Stimulated activated CD8-positive, alpha-beta memory T cell treated with anti-CD3 and anti-CD28 coated beads, Interleukin-12 subunit alpha, Interleukin-12 subunit beta, amount 100 ng/mL, for 4 hours (primary cell): ENCODE measurements at regions not wholly inside any gene's neighbourhood (a gene's known extent, or its start where the extent isn't known, plus 50 kb on each side); places are given as distances from the start of the nearest gene placed in this dataset.

ENCODE experiments used
- DNase-seq: peaks from one replicate; pipeline ENCODE4 v3.0.0-alpha.2; 2020; ENCODE audit warnings: low read depth

DNA sequence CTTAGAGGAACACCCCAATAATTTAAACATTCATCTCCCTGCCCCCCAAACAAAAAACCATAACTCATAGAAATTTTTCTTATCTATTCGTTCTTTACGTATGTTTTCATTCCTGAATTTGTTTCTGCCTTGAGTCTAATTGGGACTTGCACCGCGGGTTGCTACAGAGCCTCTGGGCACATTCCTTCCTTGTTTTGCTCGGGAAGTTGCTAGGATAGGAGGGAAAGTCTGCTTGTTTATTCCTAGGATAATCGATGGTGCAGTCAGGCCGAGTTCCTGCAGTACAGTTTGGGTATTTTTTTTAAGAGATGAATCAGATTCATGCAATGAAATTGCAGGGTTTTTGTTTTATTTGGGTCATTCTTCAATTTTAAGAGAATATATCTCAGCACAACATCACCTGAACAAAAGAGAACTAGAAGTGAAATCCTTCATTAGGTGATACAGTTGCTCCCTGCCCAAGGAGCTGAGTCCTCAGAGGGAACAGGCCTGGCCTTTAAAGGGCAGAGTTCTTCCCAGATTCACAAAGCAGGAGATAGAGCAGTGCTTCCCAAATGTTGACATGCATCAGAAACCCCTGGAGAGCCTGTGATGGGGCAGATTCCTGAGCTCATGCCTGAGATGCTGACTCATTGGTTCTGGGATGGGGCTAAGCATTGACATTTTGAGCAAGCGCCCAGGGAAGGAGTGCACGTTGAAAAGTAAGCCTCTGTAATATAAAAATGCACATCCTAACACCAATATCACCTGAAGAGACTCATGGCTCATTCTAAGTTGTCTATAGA lies 114.9 kb upstream of the FAM9B start:
- DNase-seq: no peak

DNA sequence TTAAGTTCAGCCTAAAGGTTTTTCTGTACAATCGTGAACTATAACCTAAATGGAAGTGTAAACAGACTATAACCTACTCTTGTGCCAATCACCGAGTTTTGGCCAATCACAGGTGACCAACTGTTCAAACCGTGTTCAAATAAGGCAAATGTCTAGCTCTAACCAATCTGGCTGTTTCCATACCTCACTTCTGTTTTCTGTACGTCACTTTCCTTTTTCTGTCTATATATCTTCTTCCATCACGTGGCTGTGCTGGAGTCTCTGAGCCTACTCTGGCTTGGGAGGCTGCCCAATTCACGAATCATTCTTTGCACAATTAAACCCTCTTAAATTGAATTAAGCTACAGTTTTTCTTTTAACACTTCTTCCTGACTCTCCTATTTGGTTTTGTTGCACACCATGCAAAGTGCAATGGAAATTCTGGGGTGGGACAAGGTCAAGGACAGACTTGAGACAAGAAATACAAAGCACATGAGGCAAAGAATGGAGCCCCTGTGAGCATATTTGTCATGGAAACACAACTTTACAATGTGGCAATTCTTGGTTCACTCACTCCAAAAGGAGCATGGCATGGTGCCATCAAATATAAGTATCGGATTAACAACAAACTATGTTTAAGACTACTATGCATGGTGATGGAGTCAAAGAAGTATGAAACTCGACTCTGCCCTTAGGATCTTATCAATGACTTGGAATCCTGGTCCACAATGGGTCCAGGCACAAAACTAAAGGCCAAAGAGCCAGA lies 115.7 kb upstream of the FAM9B start:
- DNase-seq: no peak

DNA sequence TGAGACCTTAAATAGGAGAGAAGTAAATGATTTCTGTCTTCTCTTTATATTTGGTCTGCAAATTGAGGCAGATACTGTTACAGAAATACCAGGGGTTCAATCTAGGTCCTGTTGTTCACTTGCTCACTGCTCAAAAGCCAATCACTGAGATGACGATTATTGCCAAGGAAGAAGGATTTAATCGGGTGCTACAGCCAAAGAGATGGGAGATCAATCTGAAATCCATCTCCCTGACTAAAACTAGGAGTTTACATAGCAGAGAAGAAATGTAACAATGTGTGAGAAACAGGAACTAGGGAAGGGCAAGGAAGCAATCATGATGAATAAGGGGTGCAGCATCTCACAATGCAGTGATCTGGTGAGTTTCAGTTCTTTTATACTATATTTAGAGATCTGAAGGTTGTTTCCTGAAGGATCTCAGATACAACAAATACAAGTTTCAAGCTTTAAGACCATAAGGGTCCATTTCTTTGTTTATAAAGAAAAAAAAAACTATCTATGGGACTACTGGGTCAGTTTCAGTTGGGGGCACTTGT lies 117.9 kb upstream of the FAM9B start:
- DNase-seq: no peak

DNA sequence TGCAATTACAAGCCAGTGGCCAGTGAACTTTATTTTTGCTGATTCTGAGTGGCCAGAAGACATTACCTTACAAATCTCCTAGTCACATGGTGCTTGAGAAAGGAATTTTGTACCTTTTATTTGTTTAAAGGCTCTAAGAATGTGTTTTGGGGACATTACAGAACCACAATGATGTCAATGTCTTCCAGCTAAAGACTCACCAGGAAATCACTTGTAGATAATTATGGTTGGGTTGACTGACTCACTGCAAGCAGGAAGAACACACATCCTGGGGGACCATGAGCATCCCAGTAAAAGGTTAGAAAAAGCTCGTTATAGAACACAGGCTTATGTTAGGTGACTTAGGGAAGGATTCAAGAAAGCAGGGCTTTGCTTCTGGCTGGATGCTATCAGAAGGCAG lies 119.4 kb upstream of the FAM9B start:
- no peak for DNase-seq

DNA sequence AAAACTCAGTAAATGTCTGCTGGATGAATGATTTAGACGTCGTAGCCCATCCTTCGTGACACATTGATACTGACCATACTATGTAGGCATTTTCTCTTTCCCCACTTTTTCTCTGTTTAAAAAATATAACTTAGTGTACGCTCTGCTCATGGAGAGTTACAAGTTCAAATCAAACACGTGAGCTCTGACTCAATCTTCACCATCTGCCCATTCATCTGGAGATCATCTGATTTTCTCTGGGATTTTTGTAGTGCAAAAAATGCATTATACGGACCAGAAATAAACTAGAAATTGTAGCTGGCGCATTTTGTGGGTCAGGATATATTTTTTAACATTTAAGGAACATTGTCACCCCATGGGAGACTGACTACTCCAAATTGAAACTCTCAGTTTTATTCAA lies 124.7 kb upstream of the FAM9B start:
- no peak for DNase-seq

DNA sequence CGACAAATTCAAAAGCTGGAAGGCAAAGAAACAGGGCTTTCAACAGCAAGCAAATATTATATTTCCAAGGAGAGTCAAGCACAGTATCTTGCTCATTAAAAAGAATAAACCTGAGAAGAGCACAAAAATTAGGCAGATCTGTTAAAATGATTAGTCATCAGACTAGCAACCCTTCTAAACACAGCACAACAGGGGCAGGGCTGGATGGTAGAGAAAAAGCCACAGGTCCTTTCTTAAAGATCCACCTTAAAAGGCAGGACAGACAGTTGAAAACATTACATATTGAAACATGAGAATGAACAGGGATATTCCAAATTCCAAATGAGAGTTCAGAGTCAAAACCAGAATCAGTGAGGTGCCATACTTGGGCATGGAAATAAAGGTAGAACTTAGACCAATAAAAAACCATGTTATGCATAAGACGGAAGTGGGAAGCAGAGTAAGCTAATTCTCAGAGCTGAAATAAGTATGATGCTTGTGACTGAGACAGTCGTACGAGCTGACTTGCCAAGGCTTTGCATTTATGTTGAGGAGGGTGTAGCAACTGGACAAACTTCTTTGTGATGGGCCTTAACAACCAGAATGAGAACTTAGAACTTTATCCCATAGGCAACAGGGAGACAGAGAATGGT lies 126.9 kb upstream of the FAM9B start:
- DNase-seq: no peak

DNA sequence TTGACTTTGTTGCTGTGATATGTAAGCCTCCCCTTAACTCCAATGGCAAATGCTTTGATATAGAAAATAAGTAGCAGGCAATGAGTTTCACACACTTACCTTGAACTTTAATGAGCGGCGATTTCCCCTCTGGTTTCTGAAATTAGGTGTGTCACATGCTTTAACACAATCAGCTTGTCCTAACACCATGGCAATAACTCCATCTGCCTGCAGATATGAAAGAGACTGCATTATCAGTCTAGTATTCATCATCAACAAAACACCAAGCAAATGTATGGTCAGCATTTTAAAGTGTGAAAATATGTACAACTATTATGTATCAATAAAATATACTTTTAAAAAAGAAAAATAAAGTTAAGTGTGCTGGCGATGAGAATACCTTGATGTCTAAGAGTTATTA lies 128.8 kb upstream of the FAM9B start:
- no peak for DNase-seq

DNA sequence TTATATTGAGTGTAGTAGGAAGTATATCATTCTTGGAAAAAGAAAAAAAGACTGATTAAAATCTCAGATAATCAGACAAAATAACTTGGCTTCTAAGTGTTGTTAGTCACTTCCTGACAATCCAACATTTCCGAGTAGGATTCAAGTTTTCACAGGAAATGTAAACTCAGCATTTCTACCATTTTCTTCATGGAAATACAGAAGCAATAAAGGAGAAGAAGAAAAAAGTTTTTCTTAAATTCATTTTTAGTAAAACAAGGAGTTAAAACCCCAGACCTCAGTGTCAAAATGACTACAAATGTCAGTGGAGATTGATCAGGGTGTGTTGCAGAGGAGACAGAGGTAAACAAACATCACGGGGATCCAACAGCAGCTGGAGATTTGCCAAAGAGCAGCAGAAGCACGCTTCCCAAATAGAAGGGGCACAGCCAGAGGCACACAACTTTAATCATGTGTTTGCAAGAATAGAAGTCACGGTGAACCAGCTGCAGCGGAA lies 129.3 kb upstream of the FAM9B start:
- no peak for DNase-seq

DNA sequence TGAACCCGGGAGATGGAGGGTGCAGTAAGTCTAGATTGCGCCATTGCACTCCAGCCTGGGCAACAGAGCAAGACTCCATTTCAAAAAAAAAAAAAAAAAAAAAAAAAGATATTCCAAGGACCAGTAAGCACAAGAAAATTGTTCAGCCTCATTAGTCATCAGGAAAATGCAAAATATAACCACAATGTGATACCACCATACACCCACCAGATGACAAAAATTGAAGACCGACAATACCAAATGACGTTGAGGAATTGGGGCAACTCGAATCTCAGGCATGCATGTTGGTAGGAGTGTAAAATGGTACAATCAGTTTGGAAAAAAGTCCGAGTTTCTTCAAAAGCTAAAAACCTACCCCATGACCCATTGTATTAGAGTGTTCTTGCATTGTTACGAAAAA lies 130.2 kb upstream of the FAM9B start:
- no peak for DNase-seq

DNA sequence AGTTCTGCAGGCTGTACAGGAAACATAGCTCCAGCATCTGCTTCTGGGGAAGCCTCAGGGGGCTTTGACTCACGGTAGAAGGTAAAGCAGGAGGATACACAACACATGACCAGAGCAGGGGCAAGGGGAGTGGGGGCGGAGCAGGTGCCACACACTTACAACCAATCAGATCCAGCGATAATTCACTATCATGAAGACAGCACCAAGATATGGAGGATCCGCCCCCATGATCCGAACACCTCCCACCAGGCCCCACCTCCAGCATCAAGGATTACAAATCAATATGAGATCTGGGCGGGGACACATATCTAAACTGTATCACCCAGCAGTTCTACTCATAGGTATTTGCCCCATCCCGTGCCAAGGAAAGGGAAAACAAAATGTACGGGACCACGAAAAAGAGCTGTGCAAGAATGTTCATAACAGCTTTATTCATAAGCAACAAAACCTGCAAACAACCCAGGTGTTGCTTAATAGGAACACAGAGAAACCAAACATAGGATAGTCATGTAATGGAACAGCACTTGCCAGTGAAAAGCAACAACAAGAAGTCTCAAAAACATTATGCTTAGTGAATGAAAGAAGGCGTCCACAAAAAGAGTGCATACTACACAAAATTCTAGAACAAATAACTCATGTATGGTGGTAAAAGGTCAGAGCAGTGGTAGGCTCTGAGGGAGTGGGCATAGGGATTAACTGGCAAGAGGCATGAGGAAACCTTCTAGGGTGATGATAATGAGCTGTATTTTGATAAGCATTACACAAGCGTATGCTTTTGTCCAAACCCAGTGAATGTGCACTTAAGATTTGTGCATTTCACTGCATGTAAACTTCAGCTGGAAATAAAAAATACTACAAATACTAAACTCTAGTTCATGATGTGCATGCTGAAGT lies 130.9 kb upstream of the FAM9B start:
- DNase-seq: no peak

DNA sequence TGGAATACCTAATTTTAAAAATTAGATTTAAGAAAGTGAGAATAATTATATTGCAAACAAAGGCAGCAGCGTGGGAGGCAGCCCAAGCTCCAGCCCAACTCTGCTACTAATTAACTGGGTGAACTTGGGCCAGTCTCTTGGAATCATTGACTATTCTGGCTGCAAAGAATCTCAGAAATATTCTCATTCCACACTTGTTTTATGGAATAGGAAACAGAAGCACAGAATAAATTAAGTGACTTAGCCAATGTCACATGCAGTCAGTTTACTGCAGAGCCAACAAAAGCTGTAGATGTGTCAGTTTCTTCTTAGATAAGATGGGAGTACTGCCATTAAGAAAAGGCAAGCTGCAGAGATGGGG lies 132.6 kb upstream of the FAM9B start:
- DNase-seq: no peak

DNA sequence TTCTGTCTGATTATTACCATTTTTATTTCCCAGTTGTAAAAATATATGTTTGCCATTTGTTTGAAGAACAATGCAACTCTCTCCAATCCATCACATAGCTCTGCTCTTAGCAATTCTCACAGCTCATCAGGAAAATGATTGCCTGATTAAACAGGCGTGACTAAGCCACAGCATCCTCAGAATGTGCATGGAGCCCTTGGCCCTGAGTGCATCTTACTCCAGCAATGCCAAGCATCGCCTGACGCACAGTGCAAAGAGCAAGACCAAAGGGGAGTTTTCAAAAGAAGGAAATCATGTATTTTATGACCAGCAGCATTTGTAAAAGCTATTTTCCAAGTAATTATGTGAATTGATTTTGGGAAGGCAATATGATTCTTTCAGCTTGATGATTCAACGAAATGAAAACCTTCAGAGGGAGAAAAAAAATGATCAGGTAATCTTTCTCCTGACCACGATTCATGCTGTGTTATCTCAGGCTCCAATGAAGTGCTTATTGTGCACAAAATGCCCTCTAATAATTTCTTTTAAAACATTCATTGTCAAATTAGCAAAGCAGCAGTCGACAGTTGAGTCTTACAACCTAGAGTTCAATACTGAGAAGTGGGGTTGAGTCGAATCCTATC lies 138.0 kb upstream of the FAM9B start:
- no peak for DNase-seq

DNA sequence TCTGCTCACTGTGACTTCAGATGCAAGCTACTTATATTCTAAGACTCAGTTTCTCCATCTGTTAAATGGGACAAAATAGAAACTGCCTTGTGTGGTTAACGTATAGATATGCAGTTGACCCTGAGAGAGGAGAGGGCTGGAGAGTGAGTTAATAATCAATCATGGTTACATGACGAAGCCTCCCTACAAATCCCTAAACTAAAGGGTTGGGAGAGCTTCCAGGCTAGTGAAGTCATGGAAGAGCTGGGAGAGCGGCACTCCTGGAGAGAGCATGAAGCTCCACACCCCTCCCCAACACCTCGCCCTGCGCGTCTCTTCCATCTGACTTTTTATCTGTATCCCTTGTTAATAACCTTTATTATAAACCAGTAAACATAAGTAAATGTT lies 138.5 kb upstream of the FAM9B start:
- no peak for DNase-seq

DNA sequence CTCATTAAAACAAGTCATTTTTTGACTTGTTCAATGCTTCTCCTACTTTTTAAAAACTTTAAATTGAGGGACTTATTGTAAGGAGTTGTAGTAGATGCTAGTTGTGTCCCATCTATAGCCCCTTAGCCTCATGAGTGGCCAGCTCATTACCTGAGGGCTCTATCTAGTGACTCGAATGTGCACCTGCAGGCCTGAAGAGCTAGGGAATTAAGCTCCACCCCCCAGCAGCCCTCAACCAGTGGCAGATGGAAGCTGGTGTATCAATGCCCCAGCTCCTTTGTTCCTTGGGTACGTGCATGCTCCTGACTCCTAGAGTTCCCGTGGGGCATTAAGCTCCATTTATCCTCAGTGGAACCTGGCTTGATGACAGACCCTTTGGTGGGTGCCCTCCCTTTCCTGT lies 146.7 kb upstream of the FAM9B start:
- DNase-seq: no peak

DNA sequence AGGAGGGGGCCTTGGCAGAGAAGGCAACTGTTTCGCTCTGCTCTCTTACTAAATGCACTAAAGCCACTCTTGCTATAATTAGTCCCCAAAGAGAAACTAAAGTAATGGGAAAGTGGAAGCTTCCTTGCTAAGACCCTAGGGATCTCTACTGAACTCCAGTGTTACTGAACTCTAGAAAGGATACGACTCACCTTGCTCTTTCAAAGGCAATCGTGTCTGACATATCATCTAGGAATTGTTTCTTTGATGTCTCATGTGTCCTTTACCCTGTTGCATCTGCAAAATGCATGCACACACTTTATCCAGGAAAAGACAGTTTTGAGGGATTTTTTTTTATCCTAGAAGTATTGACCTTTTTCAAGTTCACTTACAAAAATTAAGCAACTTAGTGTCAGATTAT lies 148.1 kb upstream of the FAM9B start:
- no peak for DNase-seq

DNA sequence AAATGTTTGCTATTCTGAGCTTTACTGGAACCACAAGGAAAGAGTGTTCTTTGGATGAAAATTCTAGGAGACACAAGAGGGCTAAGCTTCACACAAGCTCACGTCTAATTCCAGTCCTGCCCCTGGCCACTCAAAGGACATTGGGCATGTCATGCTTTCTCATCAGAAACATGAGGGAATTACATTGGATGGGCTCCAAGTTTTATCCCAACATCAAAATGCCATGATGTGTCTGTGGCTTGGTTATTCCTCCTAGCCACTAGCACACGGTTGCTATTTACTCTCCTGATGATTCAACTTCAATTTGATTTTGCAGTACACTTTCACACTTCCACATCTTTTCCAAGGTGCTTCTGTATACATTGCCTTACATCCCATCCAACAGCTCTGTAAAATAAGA lies 149.6 kb upstream of the FAM9B start:
- no peak for DNase-seq

DNA sequence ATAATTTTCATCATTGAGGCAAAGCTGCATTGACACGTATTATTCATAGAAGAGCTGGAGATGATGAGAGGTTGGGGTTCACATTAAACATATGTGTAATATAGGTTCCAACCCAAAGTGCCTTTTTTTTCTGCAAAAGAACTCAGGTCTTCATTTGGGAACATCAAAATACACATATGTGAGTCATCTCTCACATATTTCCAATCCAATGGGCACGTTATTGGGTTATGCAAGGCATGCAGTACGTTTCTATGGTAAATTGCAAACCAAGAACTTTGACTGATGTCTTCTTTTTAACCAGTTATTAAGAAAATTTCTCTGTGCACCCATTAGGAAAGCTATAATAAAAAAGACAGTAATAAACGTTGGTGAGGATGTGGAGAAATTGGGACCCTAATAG lies 150.3 kb upstream of the FAM9B start:
- no peak for DNase-seq

DNA sequence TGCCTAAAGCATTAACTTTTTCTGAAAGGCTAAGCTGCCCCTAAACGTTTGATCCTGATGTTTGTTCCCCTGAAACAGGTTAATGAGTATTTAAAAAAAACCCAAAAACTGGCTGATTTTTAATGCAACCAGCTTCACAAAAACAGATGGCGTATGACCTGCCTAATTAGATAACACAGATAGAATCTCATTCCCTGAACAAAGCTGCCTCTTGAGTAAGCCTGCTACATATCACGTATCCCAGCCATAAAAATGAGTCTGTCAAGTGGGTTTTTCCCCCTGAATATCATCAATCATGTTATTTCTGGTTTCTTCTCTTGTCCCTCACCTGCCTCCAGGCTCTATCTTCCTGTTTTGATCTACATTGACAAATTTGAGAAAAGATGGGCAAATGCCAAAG lies 154.2 kb upstream of the FAM9B start:
- no peak for DNase-seq

DNA sequence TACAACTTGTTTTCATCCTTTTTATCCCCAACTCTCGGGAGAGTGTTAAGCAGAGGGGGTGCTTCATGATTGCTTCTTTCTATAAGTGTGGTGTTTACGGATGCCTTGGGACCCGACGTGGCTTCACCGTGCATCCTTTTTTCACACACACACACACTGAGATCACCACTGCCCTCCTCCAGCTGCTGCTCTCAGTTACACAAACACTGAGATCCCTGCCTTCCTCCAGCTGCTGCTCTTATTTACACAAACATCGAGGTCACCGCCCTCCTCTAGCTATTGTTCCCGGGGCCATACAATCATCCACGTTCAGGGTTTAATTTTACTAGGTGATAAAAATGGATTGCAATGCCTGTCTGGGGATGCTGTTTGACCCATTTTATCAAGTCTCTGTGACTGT lies 155.4 kb upstream of the FAM9B start:
- DNase-seq: no peak

DNA sequence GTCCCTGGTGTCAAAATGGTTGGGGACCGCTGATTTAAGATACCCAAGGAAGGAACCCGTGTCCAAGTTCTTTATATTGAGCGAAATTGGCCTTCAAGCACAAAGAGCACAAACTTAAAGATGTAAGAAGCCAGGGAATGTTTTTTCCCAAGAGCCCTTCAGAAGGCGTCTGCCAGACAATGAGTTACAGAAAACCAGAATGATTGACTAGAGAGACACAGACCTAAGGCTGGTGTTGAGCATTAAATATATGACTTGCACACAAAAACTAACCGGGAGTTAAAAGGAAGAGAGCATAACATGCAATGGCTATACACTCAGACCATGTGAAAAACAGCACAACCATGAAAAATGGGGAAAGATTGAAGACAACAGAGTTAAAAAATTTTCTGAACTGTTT lies 157.5 kb upstream of the FAM9B start:
- DNase-seq: no peak

DNA sequence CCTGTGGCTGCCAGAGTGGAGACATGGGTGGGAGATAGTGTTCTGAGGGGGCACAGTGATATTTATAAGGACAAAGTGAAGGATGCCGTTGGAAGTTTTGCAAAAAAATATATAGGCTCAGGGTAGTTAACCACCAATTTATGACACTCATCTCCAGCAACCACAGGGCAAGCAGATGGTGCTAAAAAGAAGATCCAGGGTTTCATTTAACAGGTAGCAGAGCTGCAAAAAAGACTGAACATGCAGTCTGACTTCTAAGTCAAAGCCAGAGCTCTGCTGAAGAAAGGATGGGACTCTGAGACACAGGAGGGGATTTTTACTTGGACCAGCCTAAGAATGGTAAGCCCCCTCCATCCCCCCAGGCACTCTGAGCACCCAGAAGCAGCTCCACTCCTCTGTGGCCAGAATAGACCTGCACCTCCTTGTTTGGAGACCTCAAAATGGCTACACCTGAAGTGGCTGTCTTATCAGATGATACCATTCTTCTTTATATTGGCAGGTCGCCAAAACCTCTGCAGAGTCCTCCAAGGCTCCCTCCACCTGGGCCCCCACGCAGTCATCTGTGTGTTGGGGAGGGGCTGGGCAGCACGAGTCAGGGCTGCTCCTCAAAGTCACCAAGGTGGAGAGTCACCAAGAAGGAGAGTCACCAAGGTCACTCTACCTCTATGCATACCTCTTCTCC lies 161.4 kb upstream of the FAM9B start:
- DNase-seq: no peak
